Keratinocyte (primary cell): ENCODE measurements at regions not wholly inside any gene's neighbourhood (a gene's known extent, or its start where the extent isn't known, plus 50 kb on each side); places are given as distances from the start of the nearest gene placed in this dataset.

Experiments
- DNase-seq: peaks from one replicate; pipeline ENCODE4 v3.0.0-alpha.2; 2011; ENCODE audit warnings: low read depth, missing footprints, low spot score
- FAIRE-seq: peaks from 2 replicates; lab custom pipeline; 2011; peaks lifted over from hg19 to GRCh38; lab: Jason Lieb, UNC
- H2AFZ ChIP-seq: 2 replicates; pipeline ENCODE4 v1.6.0; 2012; ENCODE audit warnings: low read length, control low read depth, inconsistent platforms; ENCODE audit not compliant: control insufficient read depth
- H3K27ac ChIP-seq: 2 replicates; pipeline ENCODE4 v1.5.1; 2011; ENCODE audit warnings: low read length; ENCODE audit not compliant: control insufficient read depth, insufficient read depth
- H3K27me3 ChIP-seq: 3 replicates; pipeline ENCODE4 v1.6.0; 2011; ENCODE audit warnings: low read length; ENCODE audit not compliant: control insufficient read depth, insufficient read depth; ENCODE audit errors: extremely low read depth
- H3K36me3 ChIP-seq, 2 experiments: 2 replicates in 1 of 2; 3 replicates in 1 of 2; pipeline ENCODE4 v1.5.1; 2011; ENCODE audit warnings: low read length in 2 of 2, mild to moderate bottlenecking in 1 of 2; ENCODE audit not compliant: control insufficient read depth in 2 of 2, insufficient read depth in 2 of 2; ENCODE audit errors: extremely low read depth in 1 of 2
- H3K4me1 ChIP-seq: 3 replicates; pipeline ENCODE4 v1.5.1; 2011; ENCODE audit warnings: low read length; ENCODE audit not compliant: control insufficient read depth, insufficient read depth; ENCODE audit errors: extremely low read depth
- H3K4me2 ChIP-seq: 3 replicates; pipeline ENCODE4 v1.6.0; 2011; ENCODE audit warnings: low read depth, low read length; ENCODE audit not compliant: control insufficient read depth, insufficient read depth; ENCODE audit errors: extremely low read depth
- H3K4me3 ChIP-seq, 3 experiments: fragments of 200-600 bp in 1 of 3; sonication (generic) in 1 of 3; 2 replicates in 2 of 3; 3 replicates in 1 of 3; pipeline ENCODE4 v1.5.1; 2011 to 2016; ENCODE audit warnings: low read length in 3 of 3, mild to moderate bottlenecking in 3 of 3, control low read depth in 2 of 3, inconsistent platforms in 1 of 3, low read depth in 1 of 3, mixed read lengths in 1 of 3, mixed run types in 1 of 3, moderate library complexity in 1 of 3; ENCODE audit not compliant: control insufficient read depth in 2 of 3, insufficient read depth in 2 of 3; ENCODE audit errors: extremely low read depth in 1 of 3
- H3K79me2 ChIP-seq: 2 replicates; pipeline ENCODE4 v1.6.0; 2012; ENCODE audit warnings: low read length; ENCODE audit not compliant: control insufficient read depth, insufficient read depth
- H3K9ac ChIP-seq: 3 replicates; pipeline ENCODE4 v1.6.0; 2011; ENCODE audit warnings: low read length; ENCODE audit not compliant: control insufficient read depth, insufficient read depth; ENCODE audit errors: extremely low read depth
- H3K9me1 ChIP-seq: 3 replicates; pipeline ENCODE4 v1.6.0; 2011; ENCODE audit warnings: low read length; ENCODE audit not compliant: control insufficient read depth, insufficient read depth; ENCODE audit errors: extremely low read depth
- H3K9me3 ChIP-seq: 2 replicates; pipeline ENCODE4 v1.5.1; 2012; ENCODE audit warnings: low read depth, low read length; ENCODE audit not compliant: control insufficient read depth
- H4K20me1 ChIP-seq: 3 replicates; pipeline ENCODE4 v1.6.0; 2011; ENCODE audit warnings: low read length; ENCODE audit not compliant: control insufficient read depth, insufficient read depth; ENCODE audit errors: extremely low read depth
- CTCF ChIP-seq, 3 experiments: IDR thresholded peaks in 1 of 3; conservative IDR thresholded peaks in 1 of 3; optimal IDR thresholded peaks in 1 of 3; 2 replicates in 2 of 3; 3 replicates in 1 of 3; pipeline versions ENCODE3 to v1.5.1; 2011; ENCODE audit warnings: low read length in 3 of 3, mild to moderate bottlenecking in 3 of 3, moderate library complexity in 2 of 3, control low read depth in 1 of 3, inconsistent platforms in 1 of 3; ENCODE audit not compliant: insufficient read depth in 2 of 3; ENCODE audit errors: extremely low read depth in 1 of 3
- EZH2 ChIP-seq: IDR thresholded peaks from one replicate; pipeline ENCODE4 v1.6.1; 2012; ENCODE audit warnings: inconsistent platforms, mild to moderate bottlenecking, low read length, moderate library complexity
- dilution Hi-C: fragments of 300-500 bp; cut with MboI; formaldehyde crosslinking; loops from one replicate; pipeline ENCODE4 v1.7.0; 2020; ENCODE audit warnings: low sequenced_read_pairs; ENCODE audit not compliant: extremely low pct_ligation_motif_present

GRCh38 chr6:71125216-71125615 is 163.4 kb upstream of the OGFRL1 start:
- no peaks in the 10 kb centered on the region for H3K36me3 ChIP-seq
- H3K4me1 ChIP-seq: no peaks in the 10 kb centered on the region
- TF ChIP-seq CTCF (optimal IDR thresholded peaks at IDR 0.05 in 1 of 3, IDR thresholded peaks at IDR 0.05 in 1 of 3, conservative IDR thresholded peaks at IDR 0.05 in 1 of 3; ENCODE audit: extremely low read depth in 1 of 3, insufficient read depth in 2 of 3, low read length in 3 of 3): no peak
- no peak for TF ChIP-seq EZH2
- DNase-seq: no peak
- no peaks in the 10 kb centered on the region for H3K9me1 ChIP-seq
- no peak overlapping the region for H3K4me3 ChIP-seq
- dilution Hi-C loops: no loop called here
- no peak overlapping the region for H3K27ac ChIP-seq
- no peaks in the 10 kb centered on the region for H3K79me2 ChIP-seq
- H3K9ac ChIP-seq: no peak overlapping the region
- no peaks in the 10 kb centered on the region for H3K27me3 ChIP-seq
- no peak overlapping the region for H2AFZ ChIP-seq
- H4K20me1 ChIP-seq: no peaks in the 10 kb centered on the region
- H3K9me3 ChIP-seq: no peaks in the 10 kb centered on the region
- H3K4me2 ChIP-seq: no peak overlapping the region
- no peak for FAIRE-seq

GRCh38 chr6:71126506-71126905 is 162.1 kb upstream of the OGFRL1 start:
- no peaks in the 10 kb centered on the region for H4K20me1 ChIP-seq
- no peak for FAIRE-seq
- H3K36me3 ChIP-seq: no peaks in the 10 kb centered on the region
- no peak overlapping the region for H3K27ac ChIP-seq
- H3K79me2 ChIP-seq: no peaks in the 10 kb centered on the region
- no peak overlapping the region for H3K4me3 ChIP-seq
- H3K9ac ChIP-seq: no peak overlapping the region
- no peak for DNase-seq
- H3K9me1 ChIP-seq: no peaks in the 10 kb centered on the region
- dilution Hi-C loops: no loop called here
- no peaks in the 10 kb centered on the region for H3K27me3 ChIP-seq
- TF ChIP-seq EZH2 (no peak), CTCF (optimal IDR thresholded peaks at IDR 0.05 in 1 of 3, IDR thresholded peaks at IDR 0.05 in 1 of 3, conservative IDR thresholded peaks at IDR 0.05 in 1 of 3; ENCODE audit: extremely low read depth in 1 of 3, insufficient read depth in 2 of 3, low read length in 3 of 3) (no peak)
- H3K4me2 ChIP-seq: no peak overlapping the region
- H3K9me3 ChIP-seq: no peaks in the 10 kb centered on the region
- no peaks in the 10 kb centered on the region for H3K4me1 ChIP-seq
- no peak overlapping the region for H2AFZ ChIP-seq
